HG02973 (cell line): ENCODE measurements at regions not wholly inside any gene's neighbourhood (a gene's known extent, or its start where the extent isn't known, plus 50 kb on each side); places are given as distances from the start of the nearest gene placed in this dataset.

Source experiments
- ATAC-seq: cut with Tn5 transposase; IDR thresholded peaks from one replicate; pipeline ENCODE4 v1.9.1; 2021; ENCODE audit warnings: moderate library complexity; ENCODE audit not compliant: unreplicated experiment

- ATAC-seq: no peak
Observed at GRCh38 chr2:139850254-139850890, 1070.2 kb upstream of the NXPH2 start.

DNA sequence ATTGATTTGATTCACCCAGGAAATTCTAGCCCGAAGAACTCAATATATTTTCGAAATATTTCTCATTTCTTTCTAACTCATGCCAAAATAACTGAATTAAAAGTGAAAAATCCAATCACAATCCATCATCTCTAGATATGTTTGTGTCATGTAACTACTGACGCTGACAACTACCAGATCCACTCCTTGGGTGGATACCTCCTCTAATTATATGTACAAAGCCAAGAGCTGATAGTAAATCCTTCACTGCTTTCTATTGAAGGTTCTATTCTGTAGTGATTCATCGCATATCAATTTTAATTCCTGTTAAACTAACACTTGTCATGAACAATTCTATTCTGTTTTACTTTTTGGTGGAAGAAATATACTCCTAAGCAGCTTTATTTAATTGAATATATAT is 1056.6 kb upstream of the NXPH2 start:
- ATAC-seq: no peak

- no peak for ATAC-seq
Observed at GRCh38 chr2:139835101-139835500, 1054.9 kb upstream of the NXPH2 start.

DNA sequence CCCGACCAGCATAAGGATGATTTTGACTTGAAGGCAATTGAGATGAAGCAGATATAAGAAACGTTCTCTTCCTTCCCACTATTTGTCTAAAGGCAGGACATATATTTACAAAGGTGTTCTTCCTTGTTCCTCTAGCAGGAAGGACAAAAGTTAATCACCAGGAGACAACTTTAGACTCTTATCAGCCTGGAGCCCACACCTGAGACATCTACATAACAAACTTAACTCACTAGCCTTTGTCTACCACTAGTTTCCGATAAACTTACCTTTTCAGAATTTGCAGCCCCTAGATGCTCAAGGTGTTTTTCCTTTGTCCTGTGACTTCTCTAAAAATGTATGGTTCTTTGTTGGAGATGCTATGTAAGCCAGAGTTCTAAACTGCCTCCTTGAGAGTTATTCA is 1047.8 kb upstream of the NXPH2 start:
- ATAC-seq: no peak

GRCh38 chr2:139825726-139826125 is 1045.5 kb upstream of the NXPH2 start:
- no peak for ATAC-seq

DNA sequence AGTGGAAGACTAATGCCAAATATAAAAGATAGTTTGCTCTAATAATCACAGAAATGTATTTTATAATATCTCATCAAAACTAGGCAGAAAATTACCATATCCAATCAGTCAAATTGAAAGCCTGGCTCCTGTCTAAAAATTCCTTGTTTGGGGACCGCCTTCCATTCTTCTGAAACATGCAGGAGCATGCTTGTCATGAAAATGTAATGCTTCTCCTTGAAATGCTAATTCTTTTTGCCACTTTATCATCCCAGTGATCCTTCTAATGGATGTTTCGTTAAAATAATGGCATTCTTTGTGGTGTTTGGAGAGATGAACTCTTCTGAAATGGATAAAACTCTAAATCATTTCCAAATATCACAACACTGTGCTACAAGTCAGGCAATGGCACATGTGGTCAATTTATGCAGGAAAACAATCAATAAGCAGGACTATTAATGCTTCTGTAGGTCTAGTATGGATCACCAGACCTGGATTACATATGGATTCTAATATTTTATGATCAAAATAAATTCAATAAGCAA is 1039.1 kb upstream of the NXPH2 start:
- no peak for ATAC-seq

- ATAC-seq: no peak
Observed at GRCh38 chr2:139814458-139814857, 1034.3 kb upstream of the NXPH2 start.

DNA sequence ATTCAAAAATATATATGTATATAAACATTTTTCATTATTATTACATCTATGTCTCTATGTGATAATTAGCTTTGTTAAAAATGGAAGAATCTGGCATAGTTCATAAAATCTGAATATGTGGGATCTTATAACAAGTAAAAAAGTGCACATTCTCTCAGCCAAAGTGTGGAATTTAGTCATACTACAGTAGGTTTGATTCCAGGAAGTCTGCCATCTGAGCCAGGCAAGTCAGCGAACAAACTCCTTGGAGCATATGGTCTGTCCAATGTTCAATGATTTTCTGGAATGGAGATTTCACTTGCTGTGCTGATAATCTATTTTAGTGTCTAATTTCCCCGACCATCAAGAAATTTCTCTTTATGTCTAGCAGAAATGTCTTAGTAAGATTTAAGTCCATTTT is 1033.2 kb upstream of the NXPH2 start:
- ATAC-seq: no peak

DNA sequence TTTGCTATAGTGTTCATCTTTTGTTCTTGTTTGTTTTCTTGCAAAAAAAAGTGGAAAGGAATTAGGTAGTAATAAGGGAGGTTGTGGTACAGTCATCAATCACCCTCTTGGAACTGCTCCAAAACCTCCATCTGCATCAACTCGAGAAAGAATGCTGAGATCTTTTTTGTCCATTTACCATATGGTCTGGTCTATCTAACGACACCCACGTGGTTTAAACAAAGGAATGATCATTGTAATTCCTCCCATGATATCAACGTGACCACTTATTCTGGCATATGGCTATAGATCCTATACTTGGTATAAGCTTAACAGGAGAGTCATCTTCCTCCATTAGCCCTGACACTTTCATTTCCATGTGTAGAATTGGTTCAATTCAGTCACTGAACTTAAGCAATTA is 1025.3 kb upstream of the NXPH2 start:
- no peak for ATAC-seq

DNA sequence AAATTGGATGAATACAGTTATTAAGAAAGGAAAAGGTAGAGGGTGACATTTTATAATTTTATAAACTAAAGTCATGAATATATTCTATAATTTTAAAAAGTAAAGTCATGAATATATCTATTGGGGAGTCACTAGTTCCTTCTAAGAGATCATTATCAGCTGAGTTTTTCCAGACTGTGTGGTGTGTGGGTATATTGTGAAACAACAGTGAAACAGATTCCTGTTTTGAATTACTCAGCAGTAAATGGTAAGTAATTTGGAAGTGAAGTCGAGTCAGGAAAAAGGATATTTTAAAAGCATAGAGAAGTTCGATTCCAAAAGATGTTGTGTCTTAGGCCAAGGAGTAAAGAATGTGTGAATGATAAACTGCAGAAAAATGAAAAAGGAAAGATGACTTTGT is 1018.2 kb upstream of the NXPH2 start:
- ATAC-seq: no peak

DNA sequence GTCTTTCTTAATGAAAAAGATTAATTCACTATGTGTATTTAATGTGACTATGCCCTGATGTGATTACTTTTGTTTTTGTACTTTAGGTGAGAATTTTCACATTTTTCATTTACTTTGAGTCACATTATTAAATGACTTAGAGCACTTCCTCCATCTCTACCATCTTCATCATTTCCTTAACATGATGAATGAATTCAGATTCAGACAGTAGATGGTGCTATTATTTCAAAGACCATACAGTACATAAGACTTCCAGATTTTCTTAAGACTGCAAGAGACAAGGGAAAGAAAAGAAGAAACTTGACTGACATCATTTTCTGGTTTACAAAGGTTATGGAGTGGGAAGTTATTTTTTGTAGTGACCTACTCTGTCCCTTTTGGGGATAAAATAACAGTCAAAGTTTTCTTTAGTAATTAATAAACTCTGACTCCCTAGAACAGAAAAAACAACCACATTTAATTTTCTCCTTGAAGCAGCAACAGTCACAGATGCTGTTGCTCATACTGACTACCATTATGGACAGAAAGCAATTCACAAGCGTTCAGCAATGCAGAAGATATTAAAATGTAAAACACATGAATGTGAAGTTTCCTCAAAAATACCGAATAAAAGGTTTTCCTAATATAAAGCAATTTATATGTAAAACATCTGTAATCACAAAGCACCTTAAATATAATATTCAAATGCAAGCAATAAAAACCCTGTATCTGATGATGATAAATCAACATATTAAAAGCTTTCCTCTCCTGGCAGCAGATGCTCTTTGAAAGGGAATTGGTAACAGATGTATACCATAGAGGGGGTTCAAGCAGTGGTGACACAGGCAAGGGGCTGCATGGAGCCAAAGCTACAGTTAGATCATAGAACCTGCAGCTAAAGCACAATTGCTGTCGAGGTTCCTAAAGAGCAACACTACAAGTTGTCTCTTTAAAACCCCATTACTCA is 1010.9 kb upstream of the NXPH2 start:
- no peak for ATAC-seq

DNA sequence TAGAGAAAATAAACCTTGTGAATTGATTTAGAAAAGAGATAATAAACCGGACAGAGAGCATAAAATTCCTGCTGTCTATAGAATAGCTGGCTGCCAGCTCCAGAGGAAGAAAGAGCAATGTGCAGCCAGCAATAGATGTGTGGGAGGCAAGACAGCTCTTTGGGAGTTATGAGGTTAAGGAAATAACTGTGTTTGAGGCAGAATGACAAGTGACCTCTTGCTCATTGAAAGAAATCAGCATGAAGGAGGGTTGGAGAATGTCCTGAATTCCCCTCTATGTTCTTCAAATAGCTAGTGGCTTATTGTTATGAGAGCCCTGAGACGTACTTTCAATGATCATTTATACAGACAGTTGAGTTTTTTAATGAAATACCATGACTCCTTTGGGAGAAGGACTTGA is 1009.9 kb upstream of the NXPH2 start:
- ATAC-seq: no peak

- ATAC-seq: no peak
Observed at GRCh38 chr2:139778732-139779131, 998.5 kb upstream of the NXPH2 start.

GRCh38 chr2:139773720-139774277 is 993.6 kb upstream of the NXPH2 start:
- no peak for ATAC-seq

DNA sequence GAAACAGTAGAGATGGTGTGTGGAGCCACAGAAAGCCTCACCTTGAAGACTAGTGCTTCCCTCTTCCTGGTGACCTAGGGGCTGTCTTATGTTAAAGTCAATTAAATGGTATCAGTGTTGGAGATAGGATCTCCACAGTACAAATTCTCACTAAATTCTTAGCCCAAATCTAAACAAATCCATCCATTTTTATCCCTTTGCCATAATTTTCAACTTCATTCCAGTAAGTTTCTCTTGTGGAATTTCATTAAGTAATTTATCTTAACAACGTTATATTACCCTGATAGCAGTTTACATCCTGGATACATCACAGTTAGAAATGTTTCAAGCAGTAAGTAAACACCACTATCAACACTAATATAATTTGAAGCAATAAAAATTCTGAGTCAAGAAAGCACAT is 989.4 kb upstream of the NXPH2 start:
- ATAC-seq: no peak

GRCh38 chr2:139763705-139764104 is 983.5 kb upstream of the NXPH2 start:
- no peak for ATAC-seq

- ATAC-seq: no peak
Observed at GRCh38 chr2:139759000-139759505, 978.9 kb upstream of the NXPH2 start.

DNA sequence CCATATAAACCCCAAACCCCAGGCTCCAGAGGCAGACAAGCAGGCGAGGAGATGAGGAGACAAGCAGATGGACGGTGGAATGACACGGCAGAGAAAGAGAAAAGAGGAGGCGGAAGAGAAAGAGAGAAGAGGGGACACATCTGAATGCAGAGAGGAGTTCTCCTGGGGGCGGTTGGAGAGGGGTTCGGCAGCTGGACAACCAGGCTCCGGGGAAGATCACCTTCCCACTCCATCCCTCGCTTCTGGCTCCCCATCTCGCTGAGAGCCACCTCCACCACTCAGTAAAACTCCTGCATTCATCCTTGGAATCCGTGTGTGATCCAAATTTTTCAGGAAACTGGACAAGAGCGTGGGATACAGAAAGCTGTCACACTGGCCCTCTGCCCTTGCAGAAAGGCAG is 966.7 kb upstream of the NXPH2 start:
- ATAC-seq: no peak

DNA sequence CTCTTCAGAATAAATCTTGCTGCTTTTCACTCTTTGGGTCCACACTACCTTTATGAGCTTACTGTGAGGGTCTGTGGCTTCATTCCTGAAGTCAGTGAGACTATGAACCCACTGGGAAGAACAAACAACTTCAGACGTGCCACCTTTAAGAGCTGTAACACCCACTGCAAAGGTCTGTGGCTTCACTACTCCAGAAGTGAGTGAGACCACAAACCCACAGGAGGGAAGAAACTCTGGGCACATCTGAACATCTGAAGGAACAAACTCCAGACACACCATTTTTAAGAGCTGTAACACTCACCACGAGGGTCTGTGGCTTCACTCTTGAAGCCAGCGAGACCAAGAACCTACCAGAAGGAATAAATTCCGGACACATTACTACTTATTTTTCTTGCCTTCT is 964.1 kb upstream of the NXPH2 start:
- ATAC-seq: no peak

- ATAC-seq: no peak
Observed at GRCh38 chr2:139742216-139743172, 962.3 kb upstream of the NXPH2 start.

GRCh38 chr2:139737659-139738058 is 957.5 kb upstream of the NXPH2 start:
- no peak for ATAC-seq
